Natural killer cell (primary cell): ENCODE measurements at regions not wholly inside any gene's neighbourhood (a gene's known extent, or its start where the extent isn't known, plus 50 kb on each side); places are given as distances from the start of the nearest gene placed in this dataset.
"Not testable (repeated sequence)": the region's sequence is repeated elsewhere in the genome, so short reads cannot be mapped to it uniquely, and the experiment has no call there.

ENCODE experiments used
- ATAC-seq, 3 donors: fragments of 150-1000 bp in 2 of 3; fragments of 200-7000 bp in 1 of 3; cut with Tn5 transposase; 1 replicate in 1 of 3; 2 replicates in 2 of 3; pipeline ENCODE4 v1.10.0; 2021; ENCODE audit warnings: mild to moderate bottlenecking in 2 of 3, moderate library complexity in 2 of 3
- DNase-seq, 2 donors: peaks; one replicate each; pipeline versions ENCODE4 v3.0.0 to v3.0.0-alpha.2; 2013 to 2021; ENCODE audit warnings: mixed read lengths in 1 of 2
- H3K27ac ChIP-seq: one replicate; pipeline ENCODE4 v1.5.1; 2013; ENCODE audit warnings: mild to moderate bottlenecking, low read length
- H3K27me3 ChIP-seq: one replicate; pipeline ENCODE4 v1.6.1; 2013; ENCODE audit warnings: low read length; ENCODE audit not compliant: control insufficient read depth, insufficient read depth
- H3K36me3 ChIP-seq: one replicate; pipeline ENCODE4 v1.6.1; 2013; ENCODE audit warnings: low read length; ENCODE audit not compliant: control insufficient read depth, insufficient read depth
- H3K4me1 ChIP-seq: one replicate; pipeline ENCODE4 v1.6.1; 2013; ENCODE audit warnings: low read length; ENCODE audit not compliant: control insufficient read depth, insufficient read depth
- H3K4me3 ChIP-seq: one replicate; pipeline ENCODE4 v1.5.1; 2013; ENCODE audit warnings: low read length
- H3K9me3 ChIP-seq: one replicate; pipeline ENCODE4 v1.6.1; 2013; ENCODE audit warnings: low read length; ENCODE audit not compliant: control insufficient read depth, insufficient read depth
- H3K27ac Mint-ChIP-seq, 2 donors: one replicate each; pipeline ENCODE4 v1.8.0; 2022; ENCODE audit warnings: mild to moderate bottlenecking in 2 of 2, mixed read lengths in 2 of 2, moderate library complexity in 1 of 2
- H3K27me3 Mint-ChIP-seq, 2 donors: one replicate each; pipeline ENCODE4 v1.8.0; 2022; ENCODE audit warnings: low read depth in 2 of 2, mixed read lengths in 2 of 2
- H3K36me3 Mint-ChIP-seq: one replicate; pipeline ENCODE4 v1.8.0; 2022; ENCODE audit warnings: mixed read lengths
- H3K4me1 Mint-ChIP-seq, 2 donors: one replicate each; pipeline ENCODE4 v1.8.0; 2022; ENCODE audit warnings: mixed read lengths in 2 of 2
- H3K4me3 Mint-ChIP-seq: one replicate; pipeline ENCODE4 v1.8.0; 2022; ENCODE audit warnings: mild to moderate bottlenecking, moderate library complexity, mixed read lengths
- H3K9me3 Mint-ChIP-seq, 2 donors: one replicate each; pipeline ENCODE4 v1.8.0; 2022; ENCODE audit warnings: mixed read lengths in 2 of 2
- WGBS: methylation state at CpG from one replicate; pipeline ENCODE4 v1.1.7; 2013; ENCODE audit warnings: missing lambda C conversion rate; ENCODE audit not compliant: insufficient coverage; 5-methylcytosine and 5-hydroxymethylcytosine counted together
- intact Hi-C: fragments of 100-400 bp; cut with micrococcal nuclease; formaldehyde crosslinking; loops from one replicate; pipeline ENCODE4 v1.14.2; 2022
- TF ChIP-seq, protein P1 (sequence below): fragments of 200-600 bp; IDR thresholded peaks from one replicate; pipeline ENCODE4 v1.8.0; 2022; ENCODE audit warnings: antibody characterized with exemption

DNA sequence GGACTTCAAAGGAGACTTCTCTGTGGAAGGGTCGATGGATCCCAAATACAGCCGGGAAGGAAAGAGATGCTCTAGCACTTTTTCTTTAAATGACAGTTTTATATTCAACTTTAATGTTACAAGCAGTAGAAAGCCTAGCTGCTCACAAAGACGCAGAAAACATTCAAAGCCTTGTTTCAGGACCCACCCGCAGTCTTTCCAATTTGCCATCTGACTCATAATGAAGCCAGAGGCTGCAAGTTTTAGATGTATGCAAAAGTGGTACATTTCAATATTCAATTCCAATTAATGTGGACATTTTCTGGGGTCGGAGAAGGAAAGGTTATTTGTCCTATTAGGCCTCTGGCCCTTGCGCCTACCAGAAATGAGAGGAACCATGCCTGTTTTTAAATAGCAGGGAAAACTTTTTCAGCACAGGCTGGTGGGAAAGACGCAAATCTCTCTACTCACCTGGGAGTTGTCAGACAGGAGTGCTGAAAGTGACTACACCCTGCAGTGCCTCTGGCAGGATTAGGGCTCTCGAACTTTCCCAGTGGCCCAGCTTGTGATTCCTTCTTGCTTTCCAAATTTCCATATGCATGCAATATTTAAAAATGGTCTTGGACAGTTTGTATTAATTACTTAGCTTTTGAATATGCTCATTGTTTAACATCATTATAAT, 117.4 kb upstream of the MBNL1 start:
- ATAC-seq: no peak

DNA sequence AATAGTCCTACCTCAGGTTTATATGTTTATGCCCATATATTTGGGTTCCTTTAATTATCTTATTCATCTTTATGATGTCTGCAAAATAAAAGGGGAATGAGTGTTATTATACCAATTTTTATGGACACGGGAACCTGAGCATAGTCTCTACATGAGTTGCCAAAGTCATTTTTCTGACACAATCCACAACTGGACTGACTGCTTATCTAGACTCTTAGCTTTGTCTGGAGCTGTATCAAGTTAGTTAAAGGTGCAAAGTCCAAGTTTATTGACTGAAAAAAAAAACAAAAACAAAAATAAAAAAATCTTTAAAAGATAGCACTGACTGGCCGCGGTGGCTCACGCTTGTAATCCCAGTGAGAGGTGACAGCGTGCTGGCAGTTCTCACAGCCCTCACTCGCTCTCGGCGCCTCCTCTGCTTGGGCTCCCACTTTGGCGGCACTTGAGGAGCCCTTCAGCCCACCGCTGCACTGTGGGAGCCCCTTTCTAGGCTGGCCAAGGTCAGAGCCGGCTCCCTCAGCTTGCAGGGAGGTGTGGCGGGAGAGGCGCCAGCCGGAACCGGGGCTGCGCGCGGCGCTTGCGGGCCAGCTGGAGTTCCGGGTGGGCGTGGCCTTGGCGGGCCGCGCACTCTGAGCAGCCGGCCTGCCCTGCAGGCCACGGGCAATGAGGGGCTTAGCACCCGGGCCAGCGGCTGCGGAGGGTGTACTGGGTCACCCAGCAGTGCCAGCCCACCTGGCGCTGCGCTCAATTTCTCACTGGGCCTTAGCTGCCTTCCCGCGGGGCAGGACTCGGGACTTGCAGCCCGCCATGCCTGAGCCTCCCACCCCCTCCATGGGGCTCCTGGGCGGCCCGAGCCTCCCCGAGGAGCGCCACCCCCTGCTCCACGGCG, 116.6 kb upstream of the MBNL1 start:
- H3K36me3 Mint-ChIP-seq, H3K4me1 ChIP-seq, H3K27ac Mint-ChIP-seq, H3K4me3 Mint-ChIP-seq, H3K4me1 Mint-ChIP-seq, intact Hi-C loops, H3K27ac ChIP-seq, H3K36me3 ChIP-seq, H3K9me3 ChIP-seq, H3K9me3 Mint-ChIP-seq, DNase-seq, H3K27me3 ChIP-seq, H3K4me3 ChIP-seq, ATAC-seq: not testable (repeated sequence)
- peaks cover 3 to 17% of the 10 kb centered on the region in 2 donors for H3K27me3 Mint-ChIP-seq
- 98% methylated on average over 42 of the region's 42 CpGs for WGBS

More for the DNA sequence above, 117.4 kb upstream of the MBNL1 start:
- no peak overlapping the region for H3K27ac Mint-ChIP-seq
- intact Hi-C loops: no loop called here
- Histone ChIP-seq H3K36me3 (no peaks in the 10 kb centered on the region), H3K9me3 (no peaks in the 10 kb centered on the region), H3K4me1 (no peaks in the 10 kb centered on the region), H3K27me3 (no peaks in the 10 kb centered on the region), H3K27ac (no peak overlapping the region), H3K4me3 (no peak overlapping the region)
- DNase-seq: no peak
- TF ChIP-seq, protein P1, sequence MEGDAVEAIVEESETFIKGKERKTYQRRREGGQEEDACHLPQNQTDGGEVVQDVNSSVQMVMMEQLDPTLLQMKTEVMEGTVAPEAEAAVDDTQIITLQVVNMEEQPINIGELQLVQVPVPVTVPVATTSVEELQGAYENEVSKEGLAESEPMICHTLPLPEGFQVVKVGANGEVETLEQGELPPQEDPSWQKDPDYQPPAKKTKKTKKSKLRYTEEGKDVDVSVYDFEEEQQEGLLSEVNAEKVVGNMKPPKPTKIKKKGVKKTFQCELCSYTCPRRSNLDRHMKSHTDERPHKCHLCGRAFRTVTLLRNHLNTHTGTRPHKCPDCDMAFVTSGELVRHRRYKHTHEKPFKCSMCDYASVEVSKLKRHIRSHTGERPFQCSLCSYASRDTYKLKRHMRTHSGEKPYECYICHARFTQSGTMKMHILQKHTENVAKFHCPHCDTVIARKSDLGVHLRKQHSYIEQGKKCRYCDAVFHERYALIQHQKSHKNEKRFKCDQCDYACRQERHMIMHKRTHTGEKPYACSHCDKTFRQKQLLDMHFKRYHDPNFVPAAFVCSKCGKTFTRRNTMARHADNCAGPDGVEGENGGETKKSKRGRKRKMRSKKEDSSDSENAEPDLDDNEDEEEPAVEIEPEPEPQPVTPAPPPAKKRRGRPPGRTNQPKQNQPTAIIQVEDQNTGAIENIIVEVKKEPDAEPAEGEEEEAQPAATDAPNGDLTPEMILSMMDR: no peak
- H3K4me1 Mint-ChIP-seq: peaks cover 0 to 7% of the 10 kb centered on the region in 2 donors
- WGBS: 77% methylated on average over 8 of the region's 8 CpGs
- peaks cover 2 to 17% of the 10 kb centered on the region in 2 donors for H3K27me3 Mint-ChIP-seq
- H3K9me3 Mint-ChIP-seq: no peaks in the 10 kb centered on the region
- no peaks in the 10 kb centered on the region for H3K36me3 Mint-ChIP-seq
- no peak overlapping the region for H3K4me3 Mint-ChIP-seq

DNA sequence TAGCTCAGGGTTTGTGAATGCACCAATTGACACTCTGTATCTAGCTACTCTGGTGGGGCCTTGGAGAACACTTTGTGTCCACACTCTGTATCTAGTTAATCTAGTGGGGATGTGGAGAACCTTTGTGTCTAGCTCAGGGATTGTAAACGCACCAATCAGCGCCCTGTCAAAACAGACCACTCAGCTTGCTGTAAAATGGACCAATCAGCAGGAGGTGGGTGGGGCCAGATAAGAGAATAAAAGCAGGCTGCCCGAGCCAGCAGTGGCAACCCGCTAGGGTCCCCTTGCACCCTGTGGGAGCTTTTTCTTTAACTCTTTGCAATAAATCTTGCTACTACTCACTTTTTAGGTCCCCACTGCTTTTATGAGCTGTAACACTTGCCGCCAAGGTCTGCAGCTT, 115.6 kb upstream of the MBNL1 start:
- H3K9me3 ChIP-seq, H3K36me3 ChIP-seq, H3K4me3 ChIP-seq, H3K4me1 Mint-ChIP-seq, DNase-seq, H3K9me3 Mint-ChIP-seq, intact Hi-C loops, H3K4me3 Mint-ChIP-seq, H3K27ac Mint-ChIP-seq, H3K36me3 Mint-ChIP-seq, H3K27ac ChIP-seq, ATAC-seq, H3K27me3 ChIP-seq, H3K4me1 ChIP-seq: not testable (repeated sequence)
- 98% methylated on average over 5 of the region's 5 CpGs for WGBS
- peaks cover 5 to 13% of the 10 kb centered on the region in 2 donors for H3K27me3 Mint-ChIP-seq

DNA sequence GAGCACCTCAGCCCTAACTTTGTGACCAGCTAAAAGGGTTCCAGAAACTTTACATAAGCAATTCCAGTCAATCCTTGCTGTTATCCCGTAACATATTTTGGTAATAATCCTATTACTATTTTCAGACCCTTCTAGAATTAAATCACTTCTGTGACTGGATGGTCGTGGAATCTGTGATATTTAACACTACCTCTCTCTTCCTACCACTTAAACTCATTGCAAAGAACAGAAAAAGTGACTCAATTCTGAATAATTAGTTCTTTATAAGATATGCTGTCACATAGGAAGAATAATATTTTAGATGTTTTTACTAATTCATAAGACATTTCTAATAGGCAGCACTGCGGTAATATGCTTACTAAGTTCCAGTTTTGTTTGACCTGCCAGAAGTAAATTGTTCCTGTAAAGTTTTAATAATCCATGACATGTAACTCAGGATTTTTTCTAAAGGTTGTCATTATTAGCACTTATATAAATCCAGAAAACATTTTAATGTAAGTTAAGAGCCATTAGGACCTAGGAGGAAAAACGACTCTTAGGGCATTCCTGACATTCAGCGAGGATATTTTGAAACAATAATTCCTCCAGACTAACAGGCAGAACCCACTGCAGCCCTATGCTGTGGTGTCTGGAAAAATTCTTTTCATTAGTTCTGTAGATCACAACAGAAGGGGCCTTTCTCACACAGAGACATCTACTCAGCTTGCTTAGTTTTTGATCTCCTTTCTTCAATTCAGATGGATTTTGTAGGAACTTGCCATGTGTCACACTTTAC, 113.3 kb upstream of the MBNL1 start:
- 93% methylated on average over 4 of the region's 5 CpGs for WGBS
- H3K9me3 Mint-ChIP-seq: no peaks in the 10 kb centered on the region
- H3K9me3 ChIP-seq: no peaks in the 10 kb centered on the region
- H3K4me1 ChIP-seq: no peaks in the 10 kb centered on the region
- TF ChIP-seq, protein P1: no peak
- H3K27ac Mint-ChIP-seq: no peak overlapping the region
- peaks cover 0 to 2% of the 10 kb centered on the region in 2 donors for H3K27me3 Mint-ChIP-seq
- no peaks in the 10 kb centered on the region for H3K36me3 ChIP-seq
- H3K27me3 ChIP-seq: no peaks in the 10 kb centered on the region
- no peak for DNase-seq
- H3K4me1 Mint-ChIP-seq: no peaks in the 10 kb centered on the region
- H3K27ac ChIP-seq: no peak overlapping the region
- no peak for ATAC-seq
- no peaks in the 10 kb centered on the region for H3K36me3 Mint-ChIP-seq
- intact Hi-C loops: no loop called here
- H3K4me3 ChIP-seq: no peak overlapping the region
- H3K4me3 Mint-ChIP-seq: no peak overlapping the region
